GM21526 (cell line): ENCODE measurements at regions not wholly inside any gene's neighbourhood (a gene's known extent, or its start where the extent isn't known, plus 50 kb on each side); places are given as distances from the start of the nearest gene placed in this dataset.
"Not testable (repeated sequence)": the region's sequence is repeated elsewhere in the genome, so short reads cannot be mapped to it uniquely, and the experiment has no call there.

Experiments used
- ATAC-seq: cut with Tn5 transposase; IDR thresholded peaks from one replicate; pipeline ENCODE4 v1.9.1; 2021; ENCODE audit warnings: moderate library complexity; ENCODE audit not compliant: unreplicated experiment, low FRiP score

DNA sequence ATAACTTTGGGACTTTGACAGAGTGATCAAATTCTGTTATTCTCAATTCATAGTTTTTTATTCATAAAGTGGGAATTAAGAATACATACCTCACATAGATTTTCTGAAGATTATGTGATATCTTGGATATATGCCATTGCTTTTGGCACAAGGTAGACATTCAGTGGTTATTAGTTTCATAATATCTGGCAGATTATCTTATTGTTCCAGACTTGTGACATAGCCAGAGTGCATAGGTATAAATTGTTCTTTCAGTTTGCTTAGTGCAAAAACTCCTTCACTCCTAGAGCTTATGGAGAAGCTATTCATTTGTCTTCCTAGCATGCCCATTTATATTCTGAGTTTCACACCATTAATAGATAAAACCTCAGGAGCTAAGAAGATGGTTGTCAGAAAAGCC lies 222.0 kb downstream of the KCNE4 start:
- ATAC-seq: no peak

DNA sequence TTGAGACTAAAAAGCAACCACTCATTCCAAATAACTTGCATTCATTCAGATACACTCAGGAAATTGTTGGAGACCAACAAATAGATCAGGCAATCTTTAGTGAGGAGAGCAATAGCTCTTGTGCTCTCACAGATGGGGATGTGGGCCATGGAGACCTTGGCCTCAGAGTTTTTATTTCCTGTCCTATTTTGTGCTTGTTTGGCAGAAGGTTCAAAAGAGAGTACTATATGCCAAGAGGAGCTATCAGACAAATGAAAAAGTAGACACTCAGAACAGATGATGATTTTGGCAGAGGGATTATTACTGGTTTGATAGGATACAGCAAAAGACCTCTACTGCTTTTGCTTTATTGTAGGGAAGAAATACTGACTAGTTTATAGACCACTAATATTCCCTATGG lies 230.2 kb downstream of the KCNE4 start:
- ATAC-seq: no peak

GRCh38 chr2:223283329-223283728 lies 231.3 kb downstream of the KCNE4 start:
- no peak for ATAC-seq

- ATAC-seq: no peak
These were observed 231.8 kb downstream of the KCNE4 start for GRCh38 chr2:223283771-223284170.

GRCh38 chr2:223285370-223286265 lies 233.6 kb downstream of the KCNE4 start:
- ATAC-seq: no peak

DNA sequence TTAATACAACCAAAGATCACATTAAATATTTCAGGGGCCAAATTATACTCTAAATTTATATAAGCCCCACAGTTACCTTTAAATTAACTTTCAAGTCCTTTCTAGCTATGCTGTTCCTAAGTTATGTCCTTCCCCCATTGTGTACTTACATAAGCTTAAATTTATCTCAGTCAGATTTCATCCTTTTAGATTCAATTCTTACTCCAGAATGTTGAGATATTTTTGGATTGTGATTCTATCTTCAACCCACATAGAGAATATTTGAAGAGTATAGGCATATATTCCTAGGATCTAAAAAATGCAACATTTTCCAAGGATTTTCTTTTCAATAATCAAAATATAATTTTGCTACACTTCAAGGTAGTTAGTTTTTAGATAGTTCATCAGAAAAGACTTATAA lies 242.8 kb downstream of the KCNE4 start:
- ATAC-seq: no peak

GRCh38 chr2:223297788-223298187 lies 245.8 kb downstream of the KCNE4 start:
- ATAC-seq: no peak

DNA sequence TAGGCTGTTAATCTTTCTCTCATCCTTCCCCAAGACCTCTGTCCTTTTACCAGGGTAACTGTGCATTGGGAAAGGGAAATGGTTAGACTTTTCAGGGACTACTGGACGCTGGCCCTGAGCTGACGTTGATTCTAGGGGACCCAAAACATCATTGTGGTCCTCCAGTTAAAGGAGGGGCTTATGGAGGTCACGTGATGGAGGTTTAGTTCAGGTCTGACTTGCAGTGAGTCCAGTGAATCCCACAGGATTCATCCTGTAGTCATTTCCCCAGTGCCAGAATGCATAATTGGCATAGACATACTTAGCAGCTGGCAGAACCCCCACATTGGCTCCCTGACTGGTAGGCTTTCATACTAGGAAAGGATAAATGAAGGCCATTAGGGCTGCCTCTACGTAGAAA lies 246.3 kb downstream of the KCNE4 start:
- not testable (repeated sequence) for ATAC-seq

DNA sequence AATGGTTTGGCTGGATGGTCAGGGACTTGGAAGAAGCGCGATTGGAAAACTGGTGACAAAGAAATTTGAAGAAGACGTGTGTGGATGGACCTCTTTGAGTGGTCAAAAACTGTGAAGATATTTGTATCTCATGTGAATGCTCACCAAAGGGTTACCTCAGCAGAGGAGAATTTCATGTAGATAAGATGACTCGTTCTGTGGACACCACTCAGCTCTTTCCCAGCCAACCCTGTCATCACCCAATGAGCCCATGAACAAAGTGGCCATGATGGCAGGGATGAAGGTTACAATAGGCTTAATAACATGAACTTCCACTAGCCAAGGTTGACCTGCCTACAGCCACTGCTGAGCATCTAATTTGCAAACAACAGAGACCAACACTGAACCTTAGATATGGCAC lies 248.3 kb downstream of the KCNE4 start:
- no peak for ATAC-seq

- no peak for ATAC-seq
These were observed 254.4 kb downstream of the KCNE4 start for GRCh38 chr2:223306371-223306770.

GRCh38 chr2:223311889-223312680 lies 260.1 kb downstream of the KCNE4 start:
- ATAC-seq: no peak

DNA sequence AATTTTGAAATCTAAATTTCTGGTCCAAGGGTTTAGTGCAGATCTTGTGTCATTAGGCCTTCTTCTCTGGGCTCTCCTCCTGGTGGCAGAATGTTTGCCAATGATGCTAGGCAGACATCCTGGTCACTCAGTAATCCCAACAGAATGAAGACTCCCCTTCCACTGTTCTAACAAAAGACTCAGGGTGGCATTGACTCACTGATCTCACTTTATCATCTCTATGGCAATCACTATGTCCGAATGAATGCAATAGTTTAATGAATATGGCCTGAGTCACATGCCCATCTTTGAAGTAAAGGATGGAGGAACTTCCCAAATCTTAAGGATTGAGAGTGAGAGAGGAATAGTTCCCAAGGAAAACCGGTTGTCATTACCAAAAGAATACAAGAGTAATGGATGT lies 261.1 kb downstream of the KCNE4 start:
- no peak for ATAC-seq

- ATAC-seq: no peak
These were observed 262.8 kb downstream of the KCNE4 start for GRCh38 chr2:223314811-223315210.

DNA sequence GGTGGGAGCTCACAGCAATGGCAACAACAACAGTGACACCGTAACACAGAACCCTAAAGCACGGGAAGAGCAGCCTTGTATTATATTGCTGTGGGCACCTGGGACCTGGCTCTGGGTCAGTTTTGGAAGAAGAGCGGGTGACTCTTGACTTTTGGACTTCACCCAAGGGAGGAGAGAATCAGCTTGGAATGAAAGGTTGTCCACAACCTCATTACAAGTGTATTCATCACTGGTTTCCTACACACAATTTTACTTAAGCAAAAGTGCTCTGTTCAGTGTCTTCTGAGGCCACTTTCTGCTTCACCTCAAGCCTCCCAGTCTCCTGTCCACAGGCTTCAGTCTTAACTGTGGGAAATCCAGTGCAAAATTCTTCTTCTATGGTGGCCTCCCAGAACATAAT lies 263.8 kb downstream of the KCNE4 start:
- no peak for ATAC-seq

DNA sequence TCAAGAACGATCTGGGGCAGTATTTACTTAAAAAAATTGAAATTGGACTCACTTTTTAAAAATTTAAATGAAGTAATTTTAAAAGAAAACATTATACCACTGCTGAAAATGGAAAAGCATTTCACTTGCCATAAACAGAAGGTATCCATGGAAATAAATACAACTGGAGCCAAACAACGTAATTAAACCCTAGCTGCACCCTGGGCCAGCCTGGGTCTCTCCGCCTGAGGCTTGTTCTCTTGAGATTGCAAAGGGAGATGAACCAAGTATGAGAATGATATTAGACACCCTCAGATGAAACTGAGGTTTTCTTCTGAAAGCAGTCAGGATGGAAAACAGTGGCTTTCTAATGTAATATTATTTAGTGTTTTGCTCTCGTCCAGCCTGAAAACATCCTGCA lies 264.4 kb downstream of the KCNE4 start:
- ATAC-seq: no peak

DNA sequence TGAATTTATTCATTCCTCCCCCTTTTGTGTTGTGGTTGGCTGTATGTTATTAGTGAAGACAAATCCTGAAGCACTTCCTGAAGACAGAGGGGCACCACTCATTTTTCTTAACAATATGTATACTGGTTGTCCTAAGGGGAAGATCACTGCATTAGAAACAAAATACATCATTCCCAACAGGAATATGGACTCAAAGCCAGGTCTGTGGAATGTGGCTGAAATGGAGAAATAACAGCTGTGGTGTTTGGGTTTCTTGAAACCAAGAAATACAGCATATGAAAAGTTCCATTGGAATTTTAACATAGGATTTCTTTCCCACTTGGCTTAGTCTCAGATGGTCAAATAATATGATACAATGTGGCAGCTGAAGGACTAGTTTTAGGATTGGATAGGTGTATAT lies 267.6 kb downstream of the KCNE4 start:
- ATAC-seq: no peak

- ATAC-seq: no peak
These were observed 272.4 kb downstream of the KCNE4 start for GRCh38 chr2:223324402-223324801.

DNA sequence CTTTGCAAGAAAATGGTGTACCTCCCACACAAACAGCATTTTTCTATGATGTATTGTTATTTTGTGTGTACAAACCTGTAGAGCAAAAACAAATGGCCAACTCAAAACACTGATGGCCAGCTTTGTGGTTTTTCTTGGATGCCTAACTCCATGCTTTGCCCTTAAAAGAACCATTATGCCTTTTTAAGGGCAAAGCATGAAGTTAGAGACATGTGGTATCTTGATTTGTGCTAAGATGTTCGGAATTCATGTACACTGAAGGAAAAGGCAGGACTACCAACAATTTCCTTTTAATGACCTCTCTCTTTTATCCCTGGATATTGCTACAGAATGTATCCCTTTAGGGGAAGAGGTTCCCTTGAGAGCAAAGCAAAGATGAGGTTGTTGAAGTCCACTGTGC lies 273.6 kb downstream of the SCG2 start:
- ATAC-seq: no peak

- not testable (repeated sequence) for ATAC-seq
These were observed 271.4 kb downstream of the SCG2 start for GRCh38 chr2:223330747-223331146.

GRCh38 chr2:223338016-223338415 lies 264.1 kb downstream of the SCG2 start:
- no peak for ATAC-seq

DNA sequence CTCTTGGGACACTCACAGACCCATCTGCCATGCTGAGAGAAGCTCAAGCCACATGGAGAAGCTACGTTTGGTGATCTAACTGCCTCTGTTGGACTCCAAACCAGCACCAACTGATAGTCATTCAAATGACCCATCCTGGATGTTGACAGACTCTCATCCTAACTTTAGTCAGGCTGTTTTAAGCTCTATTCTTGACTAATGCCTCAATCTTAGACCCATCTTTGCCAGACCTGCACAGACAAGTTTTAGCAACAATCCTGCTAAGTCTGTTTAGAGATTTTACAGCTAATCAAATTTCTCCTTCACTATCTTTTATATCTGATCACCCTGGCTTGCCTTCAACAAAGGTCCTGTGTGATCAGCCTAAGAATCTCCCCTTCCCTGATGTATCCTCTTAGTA lies 245.1 kb downstream of the SCG2 start:
- no peak for ATAC-seq

DNA sequence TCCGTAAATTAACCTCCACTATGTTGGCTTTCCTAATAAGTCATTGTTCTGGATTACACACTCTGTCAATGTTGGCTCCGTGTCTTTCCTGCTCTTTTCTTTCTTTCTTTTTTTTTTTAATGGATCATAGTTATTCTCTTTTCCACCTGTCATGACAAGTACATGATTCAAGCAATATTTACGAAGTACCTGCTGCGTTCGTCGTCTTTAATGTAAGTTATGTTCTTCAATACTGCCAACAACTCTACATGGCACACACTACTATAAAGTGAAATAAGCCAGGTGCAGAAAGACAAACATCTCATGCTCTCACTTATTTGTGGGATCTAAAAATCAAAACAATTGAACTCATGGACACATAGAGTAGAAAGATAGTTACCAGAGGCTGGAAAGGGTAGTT lies 239.1 kb downstream of the SCG2 start:
- ATAC-seq: no peak
